ENCODE measurements at regions not wholly inside any gene's neighbourhood (a gene's known extent, or its start where the extent isn't known, plus 50 kb on each side); places are given as distances from the start of the nearest gene placed in this dataset.

GRCh38 chr12:124162151-124163110, 132.5 kb upstream of the RFLNA start:
- no peak for ATAC-seq
- TF ChIP-seq ZFP3 (CRISPR knock-in tag; IDR thresholded peaks at IDR 0.05) (no peak), ESRRG (CRISPR knock-in tag; IDR thresholded peaks at IDR 0.05) (no peak), ZNF70 (CRISPR knock-in tag; IDR thresholded peaks at IDR 0.05) (peak; percentile 96), CSDC2 (CRISPR knock-in tag; IDR thresholded peaks at IDR 0.05) (no peak), TCF4 (CRISPR knock-in tag; IDR thresholded peaks at IDR 0.05; ENCODE audit: borderline replicate concordance) (no peak), RARB (CRISPR knock-in tag; IDR thresholded peaks at IDR 0.05) (no peak), ZFP30 (CRISPR knock-in tag; IDR thresholded peaks at IDR 0.05) (no peak), CSRNP3 (CRISPR knock-in tag; IDR thresholded peaks at IDR 0.05) (no peak)

- no peak for ATAC-seq
- no peak for TF ChIP-seq ZNF8 (CRISPR knock-in tag; IDR thresholded peaks at IDR 0.05)
- no peak for TF ChIP-seq CSRNP3 (CRISPR knock-in tag; IDR thresholded peaks at IDR 0.05)
- no peak for TF ChIP-seq OSR1 (CRISPR knock-in tag; IDR thresholded peaks at IDR 0.05)
- TF ChIP-seq ESRRG (CRISPR knock-in tag; IDR thresholded peaks at IDR 0.05), result no peak
- TF ChIP-seq BACH2 (CRISPR knock-in tag; IDR thresholded peaks at IDR 0.05; ENCODE audit: borderline replicate concordance), result no peak
- TF ChIP-seq ARNTL (CRISPR knock-in tag; IDR thresholded peaks at IDR 0.05; ENCODE audit: borderline replicate concordance, low read depth), result no peak
- TF ChIP-seq POU6F1 (CRISPR knock-in tag; IDR thresholded peaks at IDR 0.05; ENCODE audit: borderline replicate concordance, low read depth), result no peak
- no peak for TF ChIP-seq ZFP30 (CRISPR knock-in tag; IDR thresholded peaks at IDR 0.05)
- no peak for TF ChIP-seq GLIS3 (CRISPR knock-in tag; IDR thresholded peaks at IDR 0.05)
- no peak for TF ChIP-seq TCF4 (CRISPR knock-in tag; IDR thresholded peaks at IDR 0.05; ENCODE audit: borderline replicate concordance)
- no peak for TF ChIP-seq CREB5 (CRISPR knock-in tag; IDR thresholded peaks at IDR 0.05; ENCODE audit: low read depth)
- TF ChIP-seq ZNF70 (CRISPR knock-in tag; IDR thresholded peaks at IDR 0.05), result no peak
- TF ChIP-seq TOX (CRISPR knock-in tag; IDR thresholded peaks at IDR 0.05; ENCODE audit: borderline replicate concordance), result no peak
- no peak for TF ChIP-seq ZC3H10 (CRISPR knock-in tag; IDR thresholded peaks at IDR 0.05)
- no peak for TF ChIP-seq CSDC2 (CRISPR knock-in tag; IDR thresholded peaks at IDR 0.05)
- no peak for TF ChIP-seq PPARA (CRISPR knock-in tag; IDR thresholded peaks at IDR 0.05; ENCODE audit: borderline replicate concordance)
- TF ChIP-seq PATZ1 (CRISPR knock-in tag; IDR thresholded peaks at IDR 0.05; ENCODE audit: borderline replicate concordance), result no peak
- no peak for TF ChIP-seq ZFP3 (CRISPR knock-in tag; IDR thresholded peaks at IDR 0.05)
Observed at GRCh38 chr12:124165695-124166094, 129.2 kb upstream of the RFLNA start.

GRCh38 chr12:124167141-124167540, 127.8 kb upstream of the RFLNA start:
- no peak for TF ChIP-seq ZNF8 (CRISPR knock-in tag; IDR thresholded peaks at IDR 0.05)
- ATAC-seq, result no peak

All from SK-N-SH treated with all-trans-retinoic acid at 6 μM for 48 hours (cell line).